ENCODE measurements at regions not wholly inside any gene's neighbourhood (a gene's known extent, or its start where the extent isn't known, plus 50 kb on each side); places are given as distances from the start of the nearest gene placed in this dataset.
"Not testable (repeated sequence)": the region's sequence is repeated elsewhere in the genome, so short reads cannot be mapped to it uniquely, and the experiment has no call there.

GRCh38 chr3:110925798-110926197, 145.8 kb upstream of the NECTIN3 start:
- DNase-seq = peak in 4 of 56 donors; percentile 1 to 40 (median 8)

GRCh38 chr3:110928016-110928662, 143.5 kb upstream of the NECTIN3 start:
- no peak for DNase-seq

- no peak for DNase-seq
Measured at GRCh38 chr3:110929816-110930215, 141.8 kb upstream of the NECTIN3 start.

GRCh38 chr3:110932567-110932966, 139.0 kb upstream of the NECTIN3 start:
- DNase-seq = no peak

- no peak for DNase-seq
Measured at GRCh38 chr3:110933821-110934426, 137.7 kb upstream of the NECTIN3 start.

- DNase-seq = no peak
Measured at GRCh38 chr3:110938629-110939028, 133.0 kb upstream of the NECTIN3 start.

- no peak for DNase-seq
Measured at GRCh38 chr3:110940055-110940454, 131.6 kb upstream of the NECTIN3 start.

- no peak for DNase-seq
Measured at GRCh38 chr3:110944782-110945181, 126.8 kb upstream of the NECTIN3 start.

GRCh38 chr3:110946810-110947209, 124.8 kb upstream of the NECTIN3 start:
- no peak for DNase-seq

- not testable (repeated sequence) for DNase-seq
Measured at GRCh38 chr3:110949194-110949593, 122.4 kb upstream of the NECTIN3 start.

- no peak for DNase-seq
Measured at GRCh38 chr3:110955301-110955880, 116.2 kb upstream of the NECTIN3 start.

GRCh38 chr3:110956081-110956480, 115.5 kb upstream of the NECTIN3 start:
- no peak for DNase-seq

GRCh38 chr3:110957247-110958025, 114.2 kb upstream of the NECTIN3 start:
- no peak for DNase-seq

- no peak for DNase-seq
Measured at GRCh38 chr3:110958313-110959147, 113.1 kb upstream of the NECTIN3 start.

GRCh38 chr3:110965976-110966375, 105.6 kb upstream of the NECTIN3 start:
- no peak for DNase-seq

- no peak for DNase-seq
Measured at GRCh38 chr3:110966966-110967663, 104.5 kb upstream of the NECTIN3 start.

- no peak for DNase-seq
Measured at GRCh38 chr3:110968076-110968475, 103.5 kb upstream of the NECTIN3 start.

- no peak for DNase-seq
Measured at GRCh38 chr3:110969229-110970211, 102.1 kb upstream of the NECTIN3 start.

GRCh38 chr3:110971010-110971601, 100.5 kb upstream of the NECTIN3 start:
- DNase-seq = no peak

All from amygdala (tissue), 56 donors.